ENCODE measurements at regions not wholly inside any gene's neighbourhood (a gene's known extent, or its start where the extent isn't known, plus 50 kb on each side); places are given as distances from the start of the nearest gene placed in this dataset.

DNA sequence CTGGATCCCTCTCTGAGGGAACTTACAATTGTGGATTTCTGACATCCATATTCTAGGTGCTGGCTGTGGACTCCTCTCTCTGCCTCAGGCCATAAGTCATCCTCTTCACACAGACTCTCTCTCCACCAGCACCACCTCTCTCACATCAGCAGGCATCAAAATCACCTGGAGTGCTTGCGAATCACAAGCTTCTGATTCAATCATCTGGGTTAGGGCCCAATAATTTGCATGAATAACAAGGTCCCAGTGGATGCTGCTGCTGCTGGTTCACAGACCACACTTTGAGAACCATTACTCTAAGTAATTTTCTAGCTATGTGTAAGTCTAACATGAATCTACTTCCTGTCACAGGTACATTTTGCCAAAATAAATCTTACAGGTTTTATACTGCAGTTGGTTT, 214.9 kb downstream of the DSEL start:
- H3K36me3 Mint-ChIP-seq (ENCODE audit: low read depth), result peaks cover 2% of the 10 kb centered on the region
- no peak overlapping the region for H3K27ac Mint-ChIP-seq
- no peaks in the 10 kb centered on the region for H3K27me3 Mint-ChIP-seq (ENCODE audit: low read depth)
- DNase-seq (ENCODE audit: low spot score), result no peak
- H3K9me3 Mint-ChIP-seq, result peaks cover 24% of the 10 kb centered on the region
- H3K4me3 Mint-ChIP-seq, result no peak overlapping the region
- peaks cover 8% of the 10 kb centered on the region for H3K4me1 Mint-ChIP-seq (ENCODE audit: low read depth)

DNA sequence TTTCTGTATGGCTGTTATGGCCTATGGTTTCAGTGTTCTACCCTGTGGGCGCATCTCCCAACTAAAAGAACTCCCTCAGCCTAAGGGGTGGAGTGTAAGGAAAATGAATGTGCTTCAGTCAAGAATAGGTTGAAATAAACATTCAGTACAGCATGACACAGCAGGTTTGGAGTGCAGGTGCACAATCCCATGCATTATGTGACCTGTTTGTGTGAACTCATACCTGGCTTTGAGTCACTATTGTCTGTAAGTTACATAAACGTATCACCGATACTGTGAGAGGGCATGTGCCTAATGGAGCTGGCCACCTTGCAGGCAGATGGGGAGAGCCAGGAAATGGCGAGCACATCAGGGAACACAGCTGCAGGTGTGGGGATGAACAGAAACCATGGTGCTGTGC, 216.0 kb downstream of the DSEL start:
- H3K36me3 Mint-ChIP-seq (ENCODE audit: low read depth), result peaks cover 2% of the 10 kb centered on the region
- no peaks in the 10 kb centered on the region for H3K27me3 Mint-ChIP-seq (ENCODE audit: low read depth)
- H3K4me3 Mint-ChIP-seq, result no peak overlapping the region
- H3K9me3 Mint-ChIP-seq, result peaks cover 28% of the 10 kb centered on the region
- H3K27ac Mint-ChIP-seq, result no peak overlapping the region
- peaks cover 8% of the 10 kb centered on the region for H3K4me1 Mint-ChIP-seq (ENCODE audit: low read depth)
- DNase-seq (ENCODE audit: low spot score), result no peak

GRCh38 chr18:67292814-67293213, 223.7 kb downstream of the DSEL start:
- H3K4me1 Mint-ChIP-seq (ENCODE audit: low read depth), result no peaks in the 10 kb centered on the region
- no peaks in the 10 kb centered on the region for H3K27me3 Mint-ChIP-seq (ENCODE audit: low read depth)
- no peaks in the 10 kb centered on the region for H3K36me3 Mint-ChIP-seq (ENCODE audit: low read depth)
- H3K4me3 Mint-ChIP-seq, result no peak overlapping the region
- peaks cover 4% of the 10 kb centered on the region for H3K9me3 Mint-ChIP-seq
- no peak for DNase-seq (ENCODE audit: low spot score)
- no peak overlapping the region for H3K27ac Mint-ChIP-seq

DNA sequence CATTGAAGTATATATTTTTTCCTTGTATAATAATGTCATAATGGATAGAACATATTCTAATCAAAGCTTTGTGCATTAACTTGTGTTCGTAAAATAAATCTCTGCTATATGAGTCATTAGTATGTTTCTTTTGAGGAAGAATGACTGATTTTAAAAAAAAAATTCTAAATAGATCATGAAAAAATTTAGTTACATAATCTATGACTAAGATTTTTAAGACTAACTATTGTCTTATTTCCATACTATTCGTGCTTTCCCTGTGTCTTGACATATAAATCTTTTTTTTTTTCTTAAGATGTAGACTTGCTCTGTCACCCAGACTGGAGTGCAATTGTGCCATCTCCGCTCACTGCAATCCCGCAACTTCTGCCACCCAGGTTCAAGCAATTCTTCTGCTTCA, 226.1 kb downstream of the DSEL start:
- Mint-ChIP-seq H3K36me3 (ENCODE audit: low read depth) (no peaks in the 10 kb centered on the region), H3K4me3 (no peak overlapping the region), H3K9me3 (no peaks in the 10 kb centered on the region), H3K27ac (no peak overlapping the region), H3K27me3 (ENCODE audit: low read depth) (no peaks in the 10 kb centered on the region), H3K4me1 (ENCODE audit: low read depth) (no peaks in the 10 kb centered on the region)
- no peak for DNase-seq (ENCODE audit: low spot score)

DNA sequence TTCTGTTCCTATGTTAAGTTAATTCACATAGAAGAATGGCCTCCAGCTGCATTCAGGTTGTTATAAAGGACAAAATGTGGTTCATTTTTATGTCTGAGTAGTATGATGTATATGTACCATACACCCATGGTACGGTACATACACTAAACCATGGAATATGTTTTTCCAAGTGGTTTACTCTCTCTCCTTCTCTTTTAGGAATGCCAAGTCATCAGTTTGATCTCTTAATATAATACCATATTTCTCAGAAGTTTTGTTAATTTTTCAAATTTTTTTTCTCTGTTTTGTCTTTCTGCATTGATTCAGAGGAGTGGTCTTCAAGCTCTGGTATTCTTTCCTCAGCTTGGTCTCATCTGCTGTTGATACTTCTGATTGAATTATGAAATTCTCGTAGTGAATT, 230.9 kb downstream of the DSEL start:
- H3K27ac Mint-ChIP-seq, result no peak overlapping the region

GRCh38 chr18:67282796-67283195, 233.7 kb downstream of the DSEL start:
- Mint-ChIP-seq H3K4me3 (no peak overlapping the region), H3K27me3 (ENCODE audit: low read depth) (peaks cover 2% of the 10 kb centered on the region), H3K9me3 (no peaks in the 10 kb centered on the region), H3K4me1 (ENCODE audit: low read depth) (no peaks in the 10 kb centered on the region), H3K36me3 (ENCODE audit: low read depth) (no peaks in the 10 kb centered on the region), H3K27ac (no peak overlapping the region)
- no peak for DNase-seq (ENCODE audit: low spot score)

More for the DNA sequence above, 230.9 kb downstream of the DSEL start:
- Mint-ChIP-seq H3K9me3 (no peaks in the 10 kb centered on the region), H3K4me3 (no peak overlapping the region), H3K27me3 (ENCODE audit: low read depth) (no peaks in the 10 kb centered on the region), H3K36me3 (ENCODE audit: low read depth) (no peaks in the 10 kb centered on the region), H3K4me1 (ENCODE audit: low read depth) (no peaks in the 10 kb centered on the region)
- no peak for DNase-seq (ENCODE audit: low spot score)

DNA sequence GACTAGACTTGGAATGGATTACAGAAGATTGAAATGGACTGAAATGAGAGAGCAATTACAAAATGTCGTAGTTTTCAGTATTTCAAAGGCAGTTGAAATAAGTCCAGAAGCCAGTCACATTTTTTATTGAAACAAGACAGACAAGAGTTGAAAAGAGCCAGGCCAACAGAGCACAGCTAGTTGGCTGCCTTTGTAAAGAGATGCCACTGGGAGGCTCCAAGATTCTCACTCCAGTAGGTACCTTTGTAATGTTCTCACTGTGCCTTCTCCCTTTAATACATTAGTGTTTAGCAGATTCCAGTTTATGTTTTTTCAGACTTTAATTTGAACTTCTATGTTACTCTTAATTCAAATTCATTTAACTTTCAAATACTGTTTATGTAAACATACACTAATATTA, 234.8 kb downstream of the DSEL start:
- no peaks in the 10 kb centered on the region for H3K4me1 Mint-ChIP-seq (ENCODE audit: low read depth)
- no peak overlapping the region for H3K4me3 Mint-ChIP-seq
- no peak overlapping the region for H3K27ac Mint-ChIP-seq
- H3K27me3 Mint-ChIP-seq (ENCODE audit: low read depth), result peaks cover 5% of the 10 kb centered on the region
- H3K36me3 Mint-ChIP-seq (ENCODE audit: low read depth), result no peaks in the 10 kb centered on the region
- no peak for DNase-seq (ENCODE audit: low spot score)
- H3K9me3 Mint-ChIP-seq, result no peaks in the 10 kb centered on the region

DNA sequence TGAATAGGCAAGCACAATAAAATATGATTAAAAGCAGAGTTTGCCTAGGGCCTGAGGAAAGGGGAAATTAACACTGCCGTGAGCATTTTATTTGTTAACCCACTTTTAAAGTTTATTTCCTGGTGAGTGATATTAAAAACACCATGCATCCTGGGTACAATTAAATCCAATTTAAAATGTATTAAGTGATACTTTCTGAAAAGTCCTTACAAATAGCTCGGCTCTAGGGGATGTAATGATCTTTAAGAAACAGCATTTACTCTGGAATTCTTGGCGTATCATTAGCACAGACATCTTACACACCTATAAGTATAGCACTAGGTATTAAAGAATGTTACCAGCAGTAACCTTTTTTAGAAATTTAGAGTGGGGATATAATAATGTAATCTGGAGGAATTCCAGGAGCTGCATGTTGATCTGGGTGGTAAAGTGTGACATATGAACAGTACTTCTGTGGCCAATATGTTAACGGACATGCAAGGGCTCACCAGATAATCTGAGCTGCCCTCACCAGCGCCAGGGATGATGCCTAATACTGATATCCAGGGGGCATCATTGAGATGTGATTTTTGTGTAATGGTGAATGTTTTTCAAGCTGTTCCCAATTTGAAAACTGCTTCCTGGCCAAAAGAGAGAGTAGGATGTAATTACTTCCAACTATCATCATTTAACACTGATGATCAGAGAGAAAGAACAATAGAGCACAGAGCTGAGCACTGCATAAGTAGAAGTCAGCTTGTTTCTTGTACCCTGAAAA, 235.9 kb downstream of the DSEL start:
- peak overlapping the region; percentile 7 for H3K27ac Mint-ChIP-seq
- no peak overlapping the region for H3K4me3 Mint-ChIP-seq
- H3K9me3 Mint-ChIP-seq, result no peaks in the 10 kb centered on the region
- DNase-seq (ENCODE audit: low spot score), result no peak
- H3K27me3 Mint-ChIP-seq (ENCODE audit: low read depth), result peaks cover 5% of the 10 kb centered on the region
- no peaks in the 10 kb centered on the region for H3K4me1 Mint-ChIP-seq (ENCODE audit: low read depth)
- no peaks in the 10 kb centered on the region for H3K36me3 Mint-ChIP-seq (ENCODE audit: low read depth)

GRCh38 chr18:67279988-67280387, 236.5 kb downstream of the DSEL start:
- H3K27me3 Mint-ChIP-seq (ENCODE audit: low read depth), result peaks cover 5% of the 10 kb centered on the region
- no peaks in the 10 kb centered on the region for H3K9me3 Mint-ChIP-seq
- H3K4me3 Mint-ChIP-seq, result no peak overlapping the region
- H3K27ac Mint-ChIP-seq, result no peak overlapping the region
- no peaks in the 10 kb centered on the region for H3K36me3 Mint-ChIP-seq (ENCODE audit: low read depth)
- DNase-seq (ENCODE audit: low spot score), result no peak
- no peaks in the 10 kb centered on the region for H3K4me1 Mint-ChIP-seq (ENCODE audit: low read depth)

DNA sequence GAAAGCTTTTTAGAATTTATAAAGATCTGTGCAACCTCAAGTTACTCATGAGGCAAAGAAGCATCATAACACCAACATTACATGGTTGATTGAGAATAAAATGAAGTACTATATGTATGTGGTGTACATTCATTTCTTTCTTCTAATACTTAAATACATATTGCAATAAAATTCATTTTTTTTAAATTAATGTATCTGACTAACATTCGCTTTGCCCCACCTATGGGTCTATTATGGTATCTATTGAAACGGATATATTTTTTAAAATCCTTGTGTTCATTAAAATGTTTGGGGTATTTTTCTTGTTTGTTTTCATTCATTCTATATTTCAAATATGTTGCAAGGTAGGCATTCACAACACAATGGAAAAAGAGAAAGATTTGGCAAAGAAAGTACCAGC, 237.5 kb downstream of the DSEL start:
- H3K27ac Mint-ChIP-seq, result no peak overlapping the region
- no peaks in the 10 kb centered on the region for H3K4me1 Mint-ChIP-seq (ENCODE audit: low read depth)
- DNase-seq (ENCODE audit: low spot score), result no peak
- H3K9me3 Mint-ChIP-seq, result no peaks in the 10 kb centered on the region
- H3K36me3 Mint-ChIP-seq (ENCODE audit: low read depth), result no peaks in the 10 kb centered on the region
- no peak overlapping the region for H3K4me3 Mint-ChIP-seq
- peaks cover 5% of the 10 kb centered on the region for H3K27me3 Mint-ChIP-seq (ENCODE audit: low read depth)

DNA sequence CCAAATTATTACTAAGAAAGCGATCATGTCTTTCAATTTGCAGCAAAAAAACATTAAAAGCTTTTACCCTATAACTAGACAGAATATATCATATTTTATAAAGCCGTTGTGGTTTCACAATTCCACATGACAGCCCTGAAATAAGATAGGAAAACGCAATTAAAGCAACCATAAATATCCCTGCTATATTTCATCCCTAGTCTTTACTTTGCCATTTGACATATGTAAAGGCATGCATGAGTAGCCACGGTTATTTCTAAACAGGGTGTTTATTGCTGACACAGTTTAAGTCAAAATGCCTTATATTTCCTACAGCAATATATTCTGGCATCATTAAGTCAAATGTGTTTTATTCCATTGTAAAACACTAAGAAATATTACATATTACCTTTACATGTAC, 239.9 kb downstream of the DSEL start:
- Mint-ChIP-seq H3K27me3 (ENCODE audit: low read depth) (peaks cover 11% of the 10 kb centered on the region), H3K9me3 (no peaks in the 10 kb centered on the region), H3K4me1 (ENCODE audit: low read depth) (peaks cover 11% of the 10 kb centered on the region), H3K36me3 (ENCODE audit: low read depth) (no peaks in the 10 kb centered on the region), H3K4me3 (no peak overlapping the region), H3K27ac (no peak overlapping the region)
- no peak for DNase-seq (ENCODE audit: low spot score)

- H3K27ac Mint-ChIP-seq, result no peak overlapping the region
Observed at GRCh38 chr18:67273288-67273687, 243.2 kb downstream of the DSEL start.

DNA sequence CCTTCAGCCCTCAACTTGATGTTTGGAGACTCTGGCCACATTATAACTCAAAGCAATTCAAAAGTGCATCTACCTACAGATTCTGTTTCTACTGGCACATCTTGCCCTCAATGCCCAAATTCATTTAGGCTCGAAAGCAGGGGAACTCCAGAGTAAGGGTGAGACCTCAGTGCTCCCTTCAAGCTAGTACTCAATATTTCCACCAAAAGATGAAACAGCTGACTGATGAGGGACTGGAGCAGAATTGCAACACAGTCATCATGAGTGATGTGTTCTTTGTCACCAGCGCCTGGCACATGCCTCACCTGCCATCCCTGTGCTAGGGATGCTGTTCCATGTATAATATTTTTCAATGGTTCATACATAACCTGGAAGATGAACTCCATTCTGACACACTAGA, 247.3 kb downstream of the DSEL start:
- no peak for DNase-seq (ENCODE audit: low spot score)
- peaks cover 41% of the 10 kb centered on the region for H3K4me1 Mint-ChIP-seq (ENCODE audit: low read depth)
- H3K27ac Mint-ChIP-seq, result no peak overlapping the region
- H3K9me3 Mint-ChIP-seq, result peaks cover 4% of the 10 kb centered on the region
- H3K36me3 Mint-ChIP-seq (ENCODE audit: low read depth), result no peaks in the 10 kb centered on the region
- peaks cover 31% of the 10 kb centered on the region for H3K27me3 Mint-ChIP-seq (ENCODE audit: low read depth)
- no peak overlapping the region for H3K4me3 Mint-ChIP-seq

More at GRCh38 chr18:67273288-67273687, 243.2 kb downstream of the DSEL start:
- peaks cover 24% of the 10 kb centered on the region for H3K27me3 Mint-ChIP-seq (ENCODE audit: low read depth)
- peaks cover 14% of the 10 kb centered on the region for H3K4me1 Mint-ChIP-seq (ENCODE audit: low read depth)
- H3K9me3 Mint-ChIP-seq, result no peaks in the 10 kb centered on the region
- H3K36me3 Mint-ChIP-seq (ENCODE audit: low read depth), result no peaks in the 10 kb centered on the region
- H3K4me3 Mint-ChIP-seq, result no peak overlapping the region
- DNase-seq (ENCODE audit: low spot score), result no peak

- Mint-ChIP-seq H3K9me3 (peaks cover 4% of the 10 kb centered on the region), H3K27me3 (ENCODE audit: low read depth) (peaks cover 28% of the 10 kb centered on the region), H3K27ac (no peak overlapping the region), H3K4me3 (no peak overlapping the region), H3K4me1 (ENCODE audit: low read depth) (peaks cover 38% of the 10 kb centered on the region), H3K36me3 (ENCODE audit: low read depth) (no peaks in the 10 kb centered on the region)
- no peak for DNase-seq (ENCODE audit: low spot score)
Observed at GRCh38 chr18:67268530-67268929, 248.0 kb downstream of the DSEL start.

All from T-helper 2 cell treated with Interferon-gamma antibody and Interleukin-4, amounts not matched to agents 5 μg/mL and 100 μg/mL, for 36 hours (primary cell).